Ascending aorta (tissue), 2 donors: ENCODE measurements at regions not wholly inside any gene's neighbourhood (a gene's known extent, or its start where the extent isn't known, plus 50 kb on each side); places are given as distances from the start of the nearest gene placed in this dataset.

Source experiments
- DNase-seq, 2 donors: peaks; one replicate each; pipeline ENCODE4 v3.0.0-alpha.2; 2019; ENCODE audit warnings: low spot score in 2 of 2
- H3K27ac ChIP-seq, 2 donors: fragments of 200-600 bp; sonication (generic); one replicate each; pipeline ENCODE4 v1.5.1; 2016 to 2017; ENCODE audit warnings: mild to moderate bottlenecking in 1 of 2
- H3K27me3 ChIP-seq: fragments of 200-600 bp; sonication (generic); one replicate; pipeline ENCODE4 v1.5.1; 2017
- H3K36me3 ChIP-seq, 2 donors: fragments of 200-600 bp; sonication (generic); one replicate each; pipeline ENCODE4 v1.5.1; 2016
- H3K4me1 ChIP-seq, 2 donors: fragments of 200-600 bp; sonication (generic); one replicate each; pipeline ENCODE4 v1.5.1; 2016 to 2017; ENCODE audit warnings: mild to moderate bottlenecking in 1 of 2
- H3K4me3 ChIP-seq, 2 donors: fragments of 200-600 bp; sonication (generic); one replicate each; pipeline ENCODE4 v1.5.1; 2016 to 2017; ENCODE audit warnings: mild to moderate bottlenecking in 1 of 2
- H3K9me3 ChIP-seq, 2 donors: fragments of 200-600 bp; sonication (generic); one replicate each; pipeline ENCODE4 v1.5.1; 2016
- intact Hi-C: fragments of 100-400 bp; cut with DNase I; formaldehyde crosslinking; loops from one replicate; pipeline ENCODE4 v1.15.1; 2023
- TF ChIP-seq, protein P1 (sequence below), 3 experiments: fragments of 200-600 bp in 2 of 3; fragments of 450-650 bp in 1 of 3; sonication (generic) in 2 of 3; IDR thresholded peaks; one replicate each; pipeline ENCODE4 v1.5.1; 2016 to 2019; ENCODE audit warnings: antibody characterized with exemption in 3 of 3, mild to moderate bottlenecking in 1 of 3, moderate library complexity in 1 of 3

DNA sequence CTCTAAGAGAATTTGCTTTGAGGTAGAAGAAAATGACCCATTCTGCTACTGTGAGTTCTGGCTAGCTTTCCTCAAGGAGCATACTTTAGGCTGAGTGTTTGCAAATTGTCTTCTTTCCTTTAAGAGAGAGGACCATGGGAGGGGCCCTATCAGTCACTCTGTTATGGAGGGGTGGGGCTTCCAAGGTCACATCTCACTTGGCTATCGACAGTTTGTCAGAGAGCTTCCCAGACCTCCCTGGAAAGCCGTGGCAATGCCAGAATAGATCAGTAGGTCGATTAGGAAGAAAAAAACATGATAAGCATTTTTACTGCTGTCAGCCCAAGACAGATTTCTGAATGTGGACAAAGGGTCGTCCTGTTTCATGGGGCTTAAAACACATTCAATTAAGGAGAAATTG, 93.3 kb downstream of the OXGR1 start:
- H3K4me3 ChIP-seq, result no peak overlapping the region
- no peaks in the 10 kb centered on the region for H3K4me1 ChIP-seq
- H3K27ac ChIP-seq, result no peak overlapping the region
- no peaks in the 10 kb centered on the region for H3K36me3 ChIP-seq
- TF ChIP-seq, protein P1, sequence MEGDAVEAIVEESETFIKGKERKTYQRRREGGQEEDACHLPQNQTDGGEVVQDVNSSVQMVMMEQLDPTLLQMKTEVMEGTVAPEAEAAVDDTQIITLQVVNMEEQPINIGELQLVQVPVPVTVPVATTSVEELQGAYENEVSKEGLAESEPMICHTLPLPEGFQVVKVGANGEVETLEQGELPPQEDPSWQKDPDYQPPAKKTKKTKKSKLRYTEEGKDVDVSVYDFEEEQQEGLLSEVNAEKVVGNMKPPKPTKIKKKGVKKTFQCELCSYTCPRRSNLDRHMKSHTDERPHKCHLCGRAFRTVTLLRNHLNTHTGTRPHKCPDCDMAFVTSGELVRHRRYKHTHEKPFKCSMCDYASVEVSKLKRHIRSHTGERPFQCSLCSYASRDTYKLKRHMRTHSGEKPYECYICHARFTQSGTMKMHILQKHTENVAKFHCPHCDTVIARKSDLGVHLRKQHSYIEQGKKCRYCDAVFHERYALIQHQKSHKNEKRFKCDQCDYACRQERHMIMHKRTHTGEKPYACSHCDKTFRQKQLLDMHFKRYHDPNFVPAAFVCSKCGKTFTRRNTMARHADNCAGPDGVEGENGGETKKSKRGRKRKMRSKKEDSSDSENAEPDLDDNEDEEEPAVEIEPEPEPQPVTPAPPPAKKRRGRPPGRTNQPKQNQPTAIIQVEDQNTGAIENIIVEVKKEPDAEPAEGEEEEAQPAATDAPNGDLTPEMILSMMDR (IDR thresholded peaks at IDR 0.05), result no peak
- H3K27me3 ChIP-seq, result peaks cover 3% of the 10 kb centered on the region
- intact Hi-C loops, result no loop called here
- H3K9me3 ChIP-seq, result no peaks in the 10 kb centered on the region
- no peak for DNase-seq

DNA sequence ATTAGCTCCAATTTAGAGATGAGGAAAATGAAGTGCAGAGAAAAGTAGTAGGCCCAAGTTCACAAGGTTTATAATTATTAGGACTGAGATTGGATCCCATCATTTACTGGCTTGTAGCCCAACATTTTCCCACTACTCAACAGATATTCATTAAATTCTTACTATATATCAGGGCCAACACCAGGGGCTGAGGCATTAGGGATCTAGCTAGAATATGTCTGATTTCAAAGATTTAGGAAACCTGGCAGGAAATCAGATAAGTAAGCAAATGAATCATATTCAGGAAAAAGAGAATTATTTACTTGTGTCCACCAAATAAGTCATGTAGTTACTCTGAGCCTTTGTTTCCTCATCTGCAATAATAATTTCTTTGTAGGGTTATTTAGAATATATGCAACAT, 94.3 kb downstream of the OXGR1 start:
- H3K9me3 ChIP-seq, result no peaks in the 10 kb centered on the region
- intact Hi-C loops, result loop anchor here (5.0 kb wide), 1 partner anchor 78 kb away; no protein-coding TSS in a partner anchor
- H3K27me3 ChIP-seq, result peaks cover 3% of the 10 kb centered on the region
- H3K4me1 ChIP-seq, result no peaks in the 10 kb centered on the region
- no peak overlapping the region for H3K4me3 ChIP-seq
- DNase-seq, result no peak
- no peak overlapping the region for H3K27ac ChIP-seq
- H3K36me3 ChIP-seq, result no peaks in the 10 kb centered on the region
- TF ChIP-seq, protein P1 (IDR thresholded peaks at IDR 0.05), result no peak

DNA sequence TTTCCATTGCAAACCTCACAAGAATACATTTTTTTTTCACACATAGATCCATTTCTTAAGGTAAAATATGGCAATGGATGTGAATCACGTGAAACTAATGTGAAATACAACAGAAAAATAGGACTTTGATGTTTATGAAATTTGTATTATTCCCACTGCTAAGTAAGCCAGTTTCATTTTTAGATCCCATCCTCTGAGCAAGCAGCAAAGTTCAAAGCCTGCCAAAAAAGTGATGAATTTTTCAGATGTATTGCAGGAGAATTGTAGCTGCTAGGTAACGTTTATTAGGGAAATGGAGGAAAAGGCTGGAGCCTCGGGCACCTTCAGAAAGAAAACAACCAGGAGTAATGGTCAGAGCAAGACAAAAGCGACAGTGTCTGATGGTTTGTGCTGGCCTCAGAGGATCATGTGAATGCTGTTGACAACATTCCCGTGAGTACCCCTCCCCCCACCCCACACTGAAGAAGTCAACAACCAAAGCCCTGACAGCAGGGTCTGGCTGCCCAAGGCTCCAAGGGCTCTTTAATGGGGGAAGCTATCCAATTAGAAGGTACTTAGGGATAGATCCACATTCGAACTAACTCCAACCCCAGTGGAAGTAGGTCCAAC, 95.5 kb downstream of the OXGR1 start:
- Histone ChIP-seq H3K36me3 (no peaks in the 10 kb centered on the region), H3K27me3 (peaks cover 3% of the 10 kb centered on the region), H3K4me3 (no peak overlapping the region), H3K9me3 (no peaks in the 10 kb centered on the region), H3K27ac (no peak overlapping the region), H3K4me1 (no peaks in the 10 kb centered on the region)
- TF ChIP-seq, protein P1 (IDR thresholded peaks at IDR 0.05), result no peak
- DNase-seq, result no peak
- intact Hi-C loops, result loop anchor here (5.0 kb wide), 1 partner anchor 76 kb away; no protein-coding TSS in a partner anchor

DNA sequence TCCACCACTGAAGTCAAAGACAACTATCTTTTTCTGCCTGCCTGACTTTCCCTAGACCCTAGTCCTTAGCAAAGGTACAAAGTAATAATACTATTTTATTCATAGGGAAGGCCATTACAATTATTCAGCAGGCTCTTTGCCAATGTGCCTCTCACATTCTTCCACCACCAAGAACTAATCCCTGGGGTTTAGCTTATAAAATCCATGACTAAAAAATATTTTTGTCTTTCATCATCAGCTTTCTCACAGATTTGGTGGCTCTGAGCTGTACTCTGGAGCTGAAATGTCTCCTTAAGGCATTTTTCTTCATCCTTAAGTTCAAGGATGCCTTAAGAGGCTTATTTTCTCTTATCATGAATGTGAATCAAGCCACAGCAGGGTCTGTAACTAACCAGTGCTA, 96.1 kb downstream of the OXGR1 start:
- Histone ChIP-seq H3K27me3 (peaks cover 3% of the 10 kb centered on the region), H3K36me3 (no peaks in the 10 kb centered on the region), H3K4me3 (no peak overlapping the region), H3K9me3 (no peaks in the 10 kb centered on the region), H3K4me1 (no peaks in the 10 kb centered on the region), H3K27ac (no peak overlapping the region)
- TF ChIP-seq, protein P1 (IDR thresholded peaks at IDR 0.05), result no peak
- intact Hi-C loops, result loop anchor here (5.0 kb wide), 1 partner anchor 76 kb away; no protein-coding TSS in a partner anchor
- peak in 1 of 2 donors; percentile 65 for DNase-seq
